ENCODE measurements at regions not wholly inside any gene's neighbourhood (a gene's known extent, or its start where the extent isn't known, plus 50 kb on each side); places are given as distances from the start of the nearest gene placed in this dataset.
"Not testable (repeated sequence)": the region's sequence is repeated elsewhere in the genome, so short reads cannot be mapped to it uniquely, and the experiment has no call there.

GRCh38 chr2:52526735-52527134 is 1240.9 kb upstream of the CHAC2 start:
- DNase-seq: no peak

- DNase-seq: no peak
Observed at GRCh38 chr2:52520644-52521043, 1247.0 kb upstream of the CHAC2 start.

- no peak for DNase-seq
Observed at GRCh38 chr2:52518678-52519077, 1248.9 kb upstream of the CHAC2 start.

GRCh38 chr2:52512760-52513159 is 1254.8 kb upstream of the CHAC2 start:
- no peak for DNase-seq

- DNase-seq: no peak
Observed at GRCh38 chr2:52510432-52510831, 1257.2 kb upstream of the CHAC2 start.

GRCh38 chr2:52502476-52502860 is 1265.1 kb upstream of the CHAC2 start:
- no peak for DNase-seq

GRCh38 chr2:52501715-52502475 is 1265.7 kb upstream of the CHAC2 start:
- DNase-seq: no peak

- DNase-seq: no peak
Observed at GRCh38 chr2:52500561-52500960, 1267.0 kb upstream of the CHAC2 start.

- no peak for DNase-seq
Observed at GRCh38 chr2:52498077-52498750, 1269.4 kb upstream of the CHAC2 start.

- DNase-seq: no peak
Observed at GRCh38 chr2:52495816-52496215, 1271.8 kb upstream of the CHAC2 start.

- no peak for DNase-seq
Observed at GRCh38 chr2:52477166-52477565, 1290.4 kb upstream of the CHAC2 start.

GRCh38 chr2:52475590-52475989 is 1292.0 kb upstream of the CHAC2 start:
- DNase-seq: no peak

GRCh38 chr2:52474091-52474490 is 1293.5 kb upstream of the CHAC2 start:
- no peak for DNase-seq

GRCh38 chr2:52473526-52473925 is 1294.1 kb upstream of the CHAC2 start:
- no peak for DNase-seq

- DNase-seq: not testable (repeated sequence)
Observed at GRCh38 chr2:52470457-52470856, 1297.1 kb upstream of the CHAC2 start.

GRCh38 chr2:52467189-52467588 is 1300.4 kb upstream of the CHAC2 start:
- DNase-seq: no peak

- DNase-seq: no peak
Observed at GRCh38 chr2:52465287-52465686, 1302.3 kb upstream of the CHAC2 start.

- no peak for DNase-seq
Observed at GRCh38 chr2:52463457-52463856, 1304.1 kb upstream of the CHAC2 start.

- no peak for DNase-seq
Observed at GRCh38 chr2:52456561-52457377, 1310.8 kb upstream of the CHAC2 start.

GRCh38 chr2:52454962-52455361 is 1312.6 kb upstream of the CHAC2 start:
- no peak for DNase-seq

- DNase-seq: no peak
Observed at GRCh38 chr2:52452201-52452600, 1315.4 kb upstream of the CHAC2 start.

- DNase-seq: no peak
Observed at GRCh38 chr2:52445686-52446085, 1321.9 kb upstream of the CHAC2 start.

- no peak for DNase-seq
Observed at GRCh38 chr2:52431352-52431760, 1336.2 kb upstream of the CHAC2 start.

- no peak for DNase-seq
Observed at GRCh38 chr2:52429740-52430139, 1337.9 kb upstream of the CHAC2 start.

Measured in inflammatory macrophage (primary cell).